GM12878 (cell line): ENCODE measurements at regions not wholly inside any gene's neighbourhood (a gene's known extent, or its start where the extent isn't known, plus 50 kb on each side); places are given as distances from the start of the nearest gene placed in this dataset.

Experiments
- ATAC-seq: fragments of 200-7000 bp; cut with Tn5 transposase; 3 replicates; pipeline ENCODE4 v1.9.1; 2020; ENCODE audit warnings: mild to moderate bottlenecking, moderate library complexity
- BruUV-seq: library from RNA; stranded (reverse); fragments of 400-500 nt; replicated peaks from 2 replicates; lab custom pipeline; 2021; lab: Mats Ljungman, UMichigan
- CTCF ChIA-PET: fragments of 300-600 bp; sonication (Branson Sonifier 250); formaldehyde crosslinking; extraction: SDS; loops from one replicate; lab custom pipeline; 2021; ENCODE audit warnings: inconsistent platforms; lab: Yijun Ruan, JAX
- POLR2A ChIA-PET: fragments of 350-600 bp; formaldehyde crosslinking; extraction: SDS; loops from one replicate; lab custom pipeline; 2021; ENCODE audit warnings: inconsistent platforms; lab: Charles Lee
- RAD21 ChIA-PET: fragments of 300-600 bp; sonication (Branson Sonifier 250); formaldehyde crosslinking; loops from one replicate; lab custom pipeline; 2023; ENCODE audit warnings: antibody characterized with exemption; ENCODE audit not compliant: unreplicated experiment; lab: Charles Lee
- SMC1A ChIA-PET: fragments of 300-600 bp; sonication (Branson Sonifier 250); formaldehyde crosslinking; loops from one replicate; lab custom pipeline; 2023; ENCODE audit not compliant: unreplicated experiment, uncharacterized antibody; lab: Charles Lee
- DNase-seq: peaks from one replicate; pipeline ENCODE4 v3.0.0-alpha.2; 2011; ENCODE audit warnings: low read depth, low spot score
- FAIRE-seq: peaks from 3 replicates; lab custom pipeline; 2011; peaks lifted over from hg19 to GRCh38; lab: Jason Lieb, UNC
- H2AFZ ChIP-seq: 2 replicates; pipeline ENCODE4 v1.6.0; 2011; ENCODE audit warnings: low read depth, low read length, control low read depth; ENCODE audit not compliant: control insufficient read depth
- H3K27ac ChIP-seq: 2 replicates; pipeline ENCODE4 v1.5.1; 2011; ENCODE audit warnings: control low read depth; ENCODE audit not compliant: control insufficient read depth, insufficient read depth
- H3K27me3 ChIP-seq, 2 experiments: replicated peaks in 1 of 2; 2 replicates each; pipeline versions ENCODE4 v1.6.0 to v1.6.1; 2011; ENCODE audit warnings: low read length in 1 of 2; ENCODE audit not compliant: control insufficient read depth in 2 of 2, insufficient read depth in 2 of 2
- H3K36me3 ChIP-seq, 2 experiments: 2 replicates each; pipeline ENCODE4 v1.5.1; 2011; ENCODE audit warnings: low read length in 1 of 2; ENCODE audit not compliant: control insufficient read depth in 2 of 2, insufficient read depth in 2 of 2
- H3K4me1 ChIP-seq: 2 replicates; pipeline ENCODE4 v1.6.1; 2011; ENCODE audit warnings: mild to moderate bottlenecking, low read length, moderate library complexity, mixed read lengths; ENCODE audit not compliant: control insufficient read depth, insufficient read depth
- H3K4me2 ChIP-seq: 2 replicates; pipeline ENCODE4 v1.6.0; 2011; ENCODE audit warnings: control low read depth; ENCODE audit not compliant: control insufficient read depth, insufficient read depth
- H3K4me3 ChIP-seq: fragments of 200-600 bp; sonication (generic); 2 replicates; pipeline ENCODE4 v1.5.1; 2016
- H3K79me2 ChIP-seq: 2 replicates; pipeline ENCODE4 v1.6.0; 2011; ENCODE audit warnings: low read length; ENCODE audit not compliant: control insufficient read depth, insufficient read depth
- H3K9ac ChIP-seq: 2 replicates; pipeline ENCODE4 v1.8.0; 2011; ENCODE audit warnings: low read length, control low read depth, mixed read lengths; ENCODE audit not compliant: control insufficient read depth, insufficient read depth
- H3K9me3 ChIP-seq: replicated peaks from 3 replicates; pipeline ENCODE4 v1.5.1; 2011; ENCODE audit warnings: mild to moderate bottlenecking, low read length; ENCODE audit not compliant: control insufficient read depth, insufficient read depth
- H4K20me1 ChIP-seq: 2 replicates; pipeline ENCODE4 v1.6.0; 2011; ENCODE audit not compliant: control insufficient read depth, insufficient read depth
- FOS ChIP-seq: IDR thresholded peaks from 3 replicates; pipeline ENCODE4 v1.6.1; 2011; ENCODE audit warnings: borderline replicate concordance; ENCODE audit not compliant: insufficient read length; ENCODE audit errors: extremely low read depth
- NRF1 ChIP-seq: conservative IDR thresholded peaks from 2 replicates; pipeline ENCODE4 v1.6.1; 2011; ENCODE audit warnings: mild to moderate bottlenecking, low read depth, low read length, improper control_type of control experiment
- STAT3 ChIP-seq: IDR thresholded peaks from 2 replicates; pipeline ENCODE4 v1.6.1; 2011; ENCODE audit warnings: low read depth, low read length, improper control_type of control experiment
- TBL1XR1 ChIP-seq: IDR thresholded peaks from 2 replicates; pipeline ENCODE4 v1.6.1; 2012; ENCODE audit warnings: low read depth, low read length, improper control_type of control experiment
- ZNF687 ChIP-seq: fragments of 450-650 bp; IDR thresholded peaks from 2 replicates; pipeline ENCODE4 v1.6.1; 2017; ENCODE audit warnings: mild to moderate bottlenecking, moderate library complexity
- WGBS: methylation state at CpG from one replicate; pipeline ENCODE4 v1.1.6; 2016; ENCODE audit warnings: low lambda C conversion rate; ENCODE audit not compliant: insufficient replicate concordance, insufficient coverage; ENCODE audit errors: missing lambda C conversion rate; 5-methylcytosine and 5-hydroxymethylcytosine counted together
- in situ Hi-C: fragments of 300-500 bp; cut with MboI; formaldehyde crosslinking; loops from 9 replicates; pipeline ENCODE4 v1.14.3; 2018; ENCODE audit warnings: mixed read lengths
- intact Hi-C: fragments of 100-400 bp; cut with micrococcal nuclease; formaldehyde crosslinking; loops from one replicate; pipeline ENCODE4 v1.14.2; 2022; ENCODE audit not compliant: unreplicated experiment

- H3K27me3 ChIP-seq: no peaks in the 10 kb centered on the region
- no peak overlapping the region for H3K4me3 ChIP-seq
- ChIA-PET RAD21 (no interaction called here), SMC1A (no interaction called here), POLR2A (no interaction called here), CTCF (interaction anchor here (0.6 kb wide), 1 partner anchor 67 kb away, joined by 3 read pairs; no protein-coding TSS in a partner anchor)
- H3K79me2 ChIP-seq: no peaks in the 10 kb centered on the region
- ATAC-seq (no peak), DNase-seq (no peak), FAIRE-seq (no peak)
- intact Hi-C loops: no loop called here
- H4K20me1 ChIP-seq: no peaks in the 10 kb centered on the region
- no peak overlapping the region for H3K9ac ChIP-seq
- no peak overlapping the region for H3K27ac ChIP-seq
- H3K36me3 ChIP-seq: no peaks in the 10 kb centered on the region
- in situ Hi-C loops: no loop called here
- H3K9me3 ChIP-seq: no peaks in the 10 kb centered on the region
- TF ChIP-seq TBL1XR1 (no peak), STAT3 (no peak), ZNF687 (no peak), FOS (no peak), NRF1 (no peak)
- no TSS peak for BruUV-seq
- 58% methylated on average over 5 of the region's 5 CpGs for WGBS
- no peak overlapping the region for H2AFZ ChIP-seq
- no peak overlapping the region for H3K4me2 ChIP-seq
- H3K4me1 ChIP-seq: no peaks in the 10 kb centered on the region
These were observed 173.9 kb upstream of the VCX3A start for GRCh38 chrX:6708676-6709380.
